C4-2B (cell line): ENCODE measurements at regions not wholly inside any gene's neighbourhood (a gene's known extent, or its start where the extent isn't known, plus 50 kb on each side); places are given as distances from the start of the nearest gene placed in this dataset.

Source experiments
- ZFX ChIP-seq: fragments of 450-650 bp; IDR thresholded peaks from 2 replicates; pipeline ENCODE4 v1.6.1; 2017
- TF ChIP-seq, protein P1 (sequence below): fragments of 450-650 bp; conservative IDR thresholded peaks from 2 replicates; pipeline ENCODE4 v1.5.1; 2017; ENCODE audit warnings: mild to moderate bottlenecking

DNA sequence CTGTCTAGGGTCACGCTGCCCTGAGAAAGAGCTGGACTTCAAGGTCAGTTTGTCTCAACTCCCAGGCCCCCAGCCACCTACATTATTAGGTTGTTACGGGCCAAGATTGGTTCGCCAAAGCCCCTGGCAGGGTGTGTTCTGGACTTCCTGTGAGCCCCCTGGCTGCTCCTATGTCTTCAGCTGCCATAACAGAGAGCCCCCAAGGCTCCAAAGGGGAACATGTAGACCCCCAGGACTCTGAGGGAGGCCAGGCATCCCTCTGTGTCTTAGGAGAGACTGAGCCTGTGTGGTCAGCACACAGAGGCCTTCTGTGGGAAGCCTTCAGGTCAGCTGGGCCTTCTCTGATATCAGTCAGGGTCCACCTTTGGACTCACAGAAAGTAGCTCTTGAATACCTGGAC is 58.3 kb downstream of the INHBB start:
- TF ChIP-seq, protein P1, sequence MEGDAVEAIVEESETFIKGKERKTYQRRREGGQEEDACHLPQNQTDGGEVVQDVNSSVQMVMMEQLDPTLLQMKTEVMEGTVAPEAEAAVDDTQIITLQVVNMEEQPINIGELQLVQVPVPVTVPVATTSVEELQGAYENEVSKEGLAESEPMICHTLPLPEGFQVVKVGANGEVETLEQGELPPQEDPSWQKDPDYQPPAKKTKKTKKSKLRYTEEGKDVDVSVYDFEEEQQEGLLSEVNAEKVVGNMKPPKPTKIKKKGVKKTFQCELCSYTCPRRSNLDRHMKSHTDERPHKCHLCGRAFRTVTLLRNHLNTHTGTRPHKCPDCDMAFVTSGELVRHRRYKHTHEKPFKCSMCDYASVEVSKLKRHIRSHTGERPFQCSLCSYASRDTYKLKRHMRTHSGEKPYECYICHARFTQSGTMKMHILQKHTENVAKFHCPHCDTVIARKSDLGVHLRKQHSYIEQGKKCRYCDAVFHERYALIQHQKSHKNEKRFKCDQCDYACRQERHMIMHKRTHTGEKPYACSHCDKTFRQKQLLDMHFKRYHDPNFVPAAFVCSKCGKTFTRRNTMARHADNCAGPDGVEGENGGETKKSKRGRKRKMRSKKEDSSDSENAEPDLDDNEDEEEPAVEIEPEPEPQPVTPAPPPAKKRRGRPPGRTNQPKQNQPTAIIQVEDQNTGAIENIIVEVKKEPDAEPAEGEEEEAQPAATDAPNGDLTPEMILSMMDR: no peak
- TF ChIP-seq ZFX: no peak
